ENCODE measurements at regions not wholly inside any gene's neighbourhood (a gene's known extent, or its start where the extent isn't known, plus 50 kb on each side); places are given as distances from the start of the nearest gene placed in this dataset.

DNA sequence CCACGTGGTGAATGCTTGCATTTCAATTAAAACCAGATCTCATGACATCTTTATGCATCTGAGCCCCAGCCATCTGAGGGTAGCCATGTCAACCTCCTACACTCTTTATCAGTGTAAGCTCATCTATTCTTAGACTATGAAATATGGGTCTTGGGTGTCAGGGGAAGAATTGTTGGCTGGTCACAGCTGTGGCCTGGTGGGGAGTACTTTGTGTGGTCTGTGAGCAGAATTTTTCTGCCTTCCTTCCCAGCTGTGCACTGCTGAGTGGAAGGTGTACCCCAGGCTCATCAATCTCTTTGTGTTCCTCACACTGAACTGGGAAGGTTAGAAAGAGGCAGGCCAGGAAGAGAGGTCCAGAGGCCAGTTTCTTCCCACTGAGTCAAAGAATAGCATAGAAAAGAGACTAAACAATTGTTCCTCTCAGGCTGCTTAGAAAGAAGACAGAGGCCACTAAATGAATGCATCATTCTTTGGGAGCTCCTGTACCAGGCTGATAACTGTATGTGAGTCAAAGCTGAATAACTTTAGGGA lies 202.7 kb upstream of the RGMB start:
- TF ChIP-seq GATA2 (IDR thresholded peaks at IDR 0.05; ENCODE audit: low read depth, low read length) (no peak), GATA3 (IDR thresholded peaks at IDR 0.05; ENCODE audit: low read depth, low read length) (no peak)

Data from SH-SY5Y (cell line).